NAMALWA (cell line): ENCODE measurements at regions not wholly inside any gene's neighbourhood (a gene's known extent, or its start where the extent isn't known, plus 50 kb on each side); places are given as distances from the start of the nearest gene placed in this dataset.

Source experiments
- DNase-seq: peaks from one replicate; pipeline ENCODE4 v3.0.0-alpha.2; 2015; ENCODE audit warnings: low spot score

- DNase-seq = no peak
Measured at GRCh38 chr18:40760251-40760650, 1194.8 kb upstream of the PIK3C3 start.

GRCh38 chr18:40754477-40754876, 1200.6 kb upstream of the PIK3C3 start:
- no peak for DNase-seq

GRCh38 chr18:40752316-40752715, 1202.7 kb upstream of the PIK3C3 start:
- no peak for DNase-seq

- DNase-seq = no peak
Measured at GRCh38 chr18:40751186-40751585, 1203.8 kb upstream of the PIK3C3 start.

GRCh38 chr18:40739029-40739428, 1216.0 kb upstream of the PIK3C3 start:
- no peak for DNase-seq

- no peak for DNase-seq
Measured at GRCh38 chr18:40738321-40738880, 1216.6 kb upstream of the PIK3C3 start.

- DNase-seq = no peak
Measured at GRCh38 chr18:40708726-40709125, 1246.3 kb upstream of the PIK3C3 start.

GRCh38 chr18:40707797-40708196, 1247.2 kb upstream of the PIK3C3 start:
- no peak for DNase-seq

GRCh38 chr18:40698129-40698528, 1256.9 kb upstream of the PIK3C3 start:
- DNase-seq = no peak

GRCh38 chr18:40695526-40695925, 1259.5 kb upstream of the PIK3C3 start:
- no peak for DNase-seq

GRCh38 chr18:40692871-40693270, 1262.2 kb upstream of the PIK3C3 start:
- no peak for DNase-seq

GRCh38 chr18:40690062-40690461, 1265.0 kb upstream of the PIK3C3 start:
- DNase-seq = no peak

GRCh38 chr18:40687399-40687798, 1267.6 kb upstream of the PIK3C3 start:
- no peak for DNase-seq

- DNase-seq = no peak
Measured at GRCh38 chr18:40686836-40687235, 1268.2 kb upstream of the PIK3C3 start.

GRCh38 chr18:40685219-40685618, 1269.8 kb upstream of the PIK3C3 start:
- DNase-seq = no peak

- no peak for DNase-seq
Measured at GRCh38 chr18:40678318-40678717, 1276.7 kb upstream of the PIK3C3 start.

- no peak for DNase-seq
Measured at GRCh38 chr18:40676668-40677067, 1278.4 kb upstream of the PIK3C3 start.

GRCh38 chr18:40673150-40673549, 1281.9 kb upstream of the PIK3C3 start:
- no peak for DNase-seq

- no peak for DNase-seq
Measured at GRCh38 chr18:40672590-40672989, 1282.4 kb upstream of the PIK3C3 start.

GRCh38 chr18:40670668-40671375, 1284.2 kb upstream of the PIK3C3 start:
- no peak for DNase-seq

GRCh38 chr18:40662898-40663437, 1292.1 kb upstream of the PIK3C3 start:
- DNase-seq = no peak

- no peak for DNase-seq
Measured at GRCh38 chr18:40653682-40654081, 1301.4 kb upstream of the PIK3C3 start.

- no peak for DNase-seq
Measured at GRCh38 chr18:40652321-40652720, 1302.7 kb upstream of the PIK3C3 start.

- no peak for DNase-seq
Measured at GRCh38 chr18:40651163-40651562, 1303.9 kb upstream of the PIK3C3 start.
